ENCODE measurements at regions not wholly inside any gene's neighbourhood (a gene's known extent, or its start where the extent isn't known, plus 50 kb on each side); places are given as distances from the start of the nearest gene placed in this dataset.
"Not testable (repeated sequence)": the region's sequence is repeated elsewhere in the genome, so short reads cannot be mapped to it uniquely, and the experiment has no call there.

DNA sequence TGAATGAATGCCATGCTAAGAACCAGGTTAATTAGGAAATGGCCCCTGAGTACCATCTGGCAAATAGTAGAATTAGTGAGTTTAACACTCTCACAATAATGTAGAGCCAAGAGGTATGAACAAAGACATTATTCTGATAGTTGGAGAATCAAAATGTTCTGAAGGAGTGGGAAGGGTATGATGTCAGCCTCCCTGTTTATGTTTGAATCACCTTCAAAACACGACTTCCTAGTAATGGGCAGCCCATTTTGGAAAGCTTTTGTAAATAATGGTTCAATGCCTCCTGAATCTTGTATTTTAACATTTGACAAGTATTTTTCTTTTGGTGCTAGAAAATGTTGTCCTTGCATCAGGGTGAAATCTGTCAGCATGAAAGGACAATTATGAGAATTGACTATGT, 108.3 kb downstream of the DSEL start:
- ChIA-PET CTCF (ENCODE audit: partially characterized antibody) (no interaction called here), POLR2A (ENCODE audit: partially characterized antibody) (no interaction called here)
- intact Hi-C loops (cut with micrococcal nuclease): no loop called here
- DNase-seq: no peak
- no peaks in the 10 kb centered on the region for H3K36me3 Mint-ChIP-seq
- H3K4me1 Mint-ChIP-seq: peaks cover 0 to 3% (median 0%) of the 10 kb centered on the region in 4 donors
- Histone ChIP-seq H3K9me3 (ENCODE audit: control insufficient read depth in 1 of 2, low read length in 2 of 2) (no peaks in the 10 kb centered on the region), H3K4me3 (ENCODE audit: low read length in 2 of 2) (no peak overlapping the region), H3K4me1 (ENCODE audit: insufficient read depth, low read length) (no peaks in the 10 kb centered on the region), H3K36me3 (ENCODE audit: insufficient read depth, low read length) (no peaks in the 10 kb centered on the region), H3K27ac (ENCODE audit: low read depth, low read length) (no peak overlapping the region), H3K27me3 (ENCODE audit: insufficient read depth, low read length) (no peaks in the 10 kb centered on the region)
- H3K27ac Mint-ChIP-seq: no peak overlapping the region
- peaks cover 0 to 5% of the 10 kb centered on the region in 2 donors for H3K27me3 Mint-ChIP-seq
- peaks cover 0 to 2% (median 0%) of the 10 kb centered on the region in 8 donors for H3K9me3 Mint-ChIP-seq
- H3K4me3 Mint-ChIP-seq: no peak overlapping the region

DNA sequence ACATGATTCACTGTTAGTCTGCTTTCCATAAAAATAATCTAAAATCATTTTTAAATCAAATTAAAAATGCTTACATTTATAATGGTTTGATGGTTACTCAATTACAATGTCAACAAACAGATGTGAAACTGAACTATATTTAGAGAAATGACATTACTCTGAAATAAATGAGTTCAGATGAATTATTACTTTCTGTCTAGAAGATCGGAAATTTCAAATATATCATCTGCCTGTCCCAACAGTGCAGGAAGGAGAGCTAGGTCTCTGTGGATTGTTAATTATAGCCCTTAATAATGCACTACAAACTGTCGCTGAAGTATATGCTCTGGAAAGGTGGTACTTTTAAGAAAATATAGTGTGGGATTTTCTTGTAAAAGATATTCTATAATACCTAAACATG, 109.8 kb downstream of the DSEL start:
- H3K9me3 ChIP-seq (ENCODE audit: control insufficient read depth in 1 of 2, low read length in 2 of 2): no peaks in the 10 kb centered on the region
- no peak for DNase-seq
- ChIA-PET POLR2A (ENCODE audit: partially characterized antibody) (no interaction called here), CTCF (ENCODE audit: partially characterized antibody) (no interaction called here)
- H3K27me3 ChIP-seq (ENCODE audit: insufficient read depth, low read length): no peaks in the 10 kb centered on the region
- Mint-ChIP-seq H3K9me3 (peaks cover 0 to 2% (median 0%) of the 10 kb centered on the region in 8 donors), H3K4me3 (no peak overlapping the region), H3K27me3 (peaks cover 0 to 10% of the 10 kb centered on the region in 2 donors), H3K4me1 (peaks cover 0 to 3% (median 0%) of the 10 kb centered on the region in 4 donors), H3K36me3 (no peaks in the 10 kb centered on the region), H3K27ac (no peak overlapping the region)
- H3K4me1 ChIP-seq (ENCODE audit: insufficient read depth, low read length): no peaks in the 10 kb centered on the region
- H3K4me3 ChIP-seq (ENCODE audit: low read length in 2 of 2): no peak overlapping the region
- H3K27ac ChIP-seq (ENCODE audit: low read depth, low read length): no peak overlapping the region
- intact Hi-C loops (cut with micrococcal nuclease): no loop called here
- H3K36me3 ChIP-seq (ENCODE audit: insufficient read depth, low read length): no peaks in the 10 kb centered on the region

DNA sequence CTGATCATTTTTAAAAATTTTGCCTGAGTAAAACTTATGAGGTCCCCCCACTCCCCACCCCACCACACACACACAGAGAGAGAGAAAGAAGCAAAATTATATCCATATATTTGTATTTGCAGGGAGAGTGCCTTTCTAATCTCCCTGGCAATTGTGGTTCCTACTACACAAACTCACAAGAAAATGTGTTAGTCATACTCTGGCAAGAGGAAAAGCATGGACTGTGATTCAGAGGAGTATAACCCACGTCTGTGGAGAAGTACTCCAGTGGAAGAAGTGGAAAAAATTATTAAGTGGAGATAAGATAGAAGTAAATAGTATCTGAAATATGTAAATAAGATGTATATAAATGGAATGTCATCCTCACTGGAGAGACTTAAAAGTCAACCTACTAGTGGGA, 114.0 kb downstream of the DSEL start:
- DNase-seq: no peak
- H3K36me3 ChIP-seq (ENCODE audit: insufficient read depth, low read length): no peaks in the 10 kb centered on the region
- CTCF ChIA-PET (ENCODE audit: partially characterized antibody): no interaction called here
- peaks cover 0 to 3% (median 0%) of the 10 kb centered on the region in 4 donors for H3K4me1 Mint-ChIP-seq
- peaks cover 0 to 14% (median 3%) of the 10 kb centered on the region in 8 donors for H3K9me3 Mint-ChIP-seq
- no peaks in the 10 kb centered on the region for H3K36me3 Mint-ChIP-seq
- H3K4me3 ChIP-seq (ENCODE audit: low read length in 2 of 2): no peak overlapping the region
- no peaks in the 10 kb centered on the region for H3K27me3 ChIP-seq (ENCODE audit: insufficient read depth, low read length)
- H3K4me3 Mint-ChIP-seq: no peak overlapping the region
- no peak overlapping the region for H3K27ac Mint-ChIP-seq
- intact Hi-C loops (cut with micrococcal nuclease): no loop called here
- H3K27ac ChIP-seq (ENCODE audit: low read depth, low read length): no peak overlapping the region
- H3K27me3 Mint-ChIP-seq: peaks cover 8 to 11% of the 10 kb centered on the region in 2 donors
- H3K4me1 ChIP-seq (ENCODE audit: insufficient read depth, low read length): no peaks in the 10 kb centered on the region
- no peaks in the 10 kb centered on the region for H3K9me3 ChIP-seq (ENCODE audit: control insufficient read depth in 1 of 2, low read length in 2 of 2)
- POLR2A ChIA-PET (ENCODE audit: partially characterized antibody): no interaction called here

DNA sequence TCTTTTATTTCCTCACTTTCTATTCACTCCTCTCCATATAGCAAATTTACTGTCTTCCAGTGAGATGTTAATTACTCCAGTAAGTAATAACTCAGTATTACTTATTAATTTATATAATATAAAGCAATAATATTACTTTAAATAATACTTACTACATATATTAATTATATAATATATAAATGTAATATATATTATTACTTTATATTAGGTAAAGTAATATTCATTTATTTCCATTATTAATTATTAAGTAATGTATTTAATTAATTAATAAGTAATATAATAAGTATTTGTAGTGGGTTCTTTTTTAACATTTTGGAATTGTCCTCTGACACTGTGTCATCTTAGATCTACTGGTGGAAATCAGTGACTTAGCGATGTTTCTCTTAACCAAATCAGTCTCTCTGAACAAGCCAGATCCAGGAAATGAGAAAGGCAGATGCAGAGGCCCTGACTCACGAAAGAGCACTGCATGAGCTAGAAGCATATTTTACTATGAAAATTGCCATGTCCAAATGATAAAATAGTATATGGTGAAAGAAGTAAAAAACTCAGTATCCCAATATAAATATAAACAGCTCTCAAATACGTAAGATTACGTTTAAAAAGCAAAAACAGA, 115.9 kb downstream of the DSEL start:
- no peaks in the 10 kb centered on the region for H3K36me3 Mint-ChIP-seq
- H3K4me1 ChIP-seq (ENCODE audit: insufficient read depth, low read length): no peaks in the 10 kb centered on the region
- H3K4me3 ChIP-seq (ENCODE audit: low read length in 2 of 2): no peak overlapping the region
- peaks cover 8 to 11% of the 10 kb centered on the region in 2 donors for H3K27me3 Mint-ChIP-seq
- CTCF ChIA-PET (ENCODE audit: partially characterized antibody): no interaction called here
- H3K4me1 Mint-ChIP-seq: peaks cover 0 to 3% (median 0%) of the 10 kb centered on the region in 4 donors
- no peak overlapping the region for H3K27ac Mint-ChIP-seq
- H3K9me3 Mint-ChIP-seq: peaks cover under 1 to 27% (median 8%) of the 10 kb centered on the region in 8 donors
- no peaks in the 10 kb centered on the region for H3K27me3 ChIP-seq (ENCODE audit: insufficient read depth, low read length)
- DNase-seq: no peak
- no peak overlapping the region for H3K27ac ChIP-seq (ENCODE audit: low read depth, low read length)
- H3K9me3 ChIP-seq (ENCODE audit: control insufficient read depth in 1 of 2, low read length in 2 of 2): no peaks in the 10 kb centered on the region
- POLR2A ChIA-PET (ENCODE audit: partially characterized antibody): no interaction called here
- no peak overlapping the region for H3K4me3 Mint-ChIP-seq
- intact Hi-C loops (cut with micrococcal nuclease): no loop called here
- H3K36me3 ChIP-seq (ENCODE audit: insufficient read depth, low read length): no peaks in the 10 kb centered on the region

DNA sequence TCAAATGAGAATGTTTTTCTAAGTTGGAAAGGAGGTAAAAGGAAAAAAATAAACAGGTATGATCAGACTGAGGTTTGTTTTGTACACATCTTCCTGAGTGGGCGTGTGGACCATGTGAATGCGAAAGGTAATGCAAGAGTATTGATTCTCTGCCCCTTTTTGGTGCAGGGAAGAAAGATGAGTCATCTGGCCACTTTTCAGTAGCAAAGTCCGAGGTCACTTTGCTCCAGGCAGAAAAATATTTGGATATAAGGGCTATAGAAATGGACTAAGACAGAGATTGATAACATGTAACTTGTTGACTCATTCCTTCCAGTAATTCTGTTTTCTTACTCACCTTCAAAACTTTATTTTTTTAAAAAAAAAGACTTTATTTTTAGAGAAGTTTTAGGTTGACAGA, 130.5 kb downstream of the DSEL start:
- CTCF ChIA-PET (ENCODE audit: partially characterized antibody): no interaction called here
- Mint-ChIP-seq H3K9me3 (no peaks in the 10 kb centered on the region), H3K27me3 (peaks cover 2% of the 10 kb centered on the region in 2 donors), H3K4me1 (peaks cover 0 to 3% (median 0%) of the 10 kb centered on the region in 4 donors), H3K27ac (no peak overlapping the region), H3K36me3 (no peaks in the 10 kb centered on the region), H3K4me3 (no peak overlapping the region)
- no peaks in the 10 kb centered on the region for H3K27me3 ChIP-seq (ENCODE audit: insufficient read depth, low read length)
- H3K36me3 ChIP-seq (ENCODE audit: insufficient read depth, low read length): no peaks in the 10 kb centered on the region
- POLR2A ChIA-PET (ENCODE audit: partially characterized antibody): no interaction called here
- no peaks in the 10 kb centered on the region for H3K4me1 ChIP-seq (ENCODE audit: insufficient read depth, low read length)
- H3K9me3 ChIP-seq (ENCODE audit: control insufficient read depth in 1 of 2, low read length in 2 of 2): no peaks in the 10 kb centered on the region
- no peak for DNase-seq
- intact Hi-C loops (cut with micrococcal nuclease): no loop called here
- no peak overlapping the region for H3K27ac ChIP-seq (ENCODE audit: low read depth, low read length)
- no peak overlapping the region for H3K4me3 ChIP-seq (ENCODE audit: low read length in 2 of 2)

DNA sequence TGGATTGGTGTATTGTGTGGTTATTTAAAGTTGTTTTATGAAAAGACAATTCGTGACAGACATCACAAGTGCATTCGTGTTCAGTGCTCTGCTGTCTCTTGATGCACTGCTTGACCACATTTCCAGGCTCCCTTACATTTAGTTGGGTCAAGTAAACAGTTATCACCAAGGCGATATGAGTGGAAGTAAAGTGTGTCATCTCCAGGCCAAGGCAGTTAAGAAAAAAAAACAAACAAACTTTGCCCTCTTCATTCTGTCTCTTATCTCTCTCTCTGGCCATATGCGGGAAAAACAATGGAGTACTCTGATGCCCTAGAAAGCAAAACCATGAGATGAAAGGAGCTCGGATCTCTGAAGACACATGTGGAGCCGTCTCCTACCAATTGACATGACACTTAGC, 131.1 kb downstream of the DSEL start:
- H3K27ac ChIP-seq (ENCODE audit: low read depth, low read length): no peak overlapping the region
- no peak overlapping the region for H3K4me3 ChIP-seq (ENCODE audit: low read length in 2 of 2)
- H3K4me1 ChIP-seq (ENCODE audit: insufficient read depth, low read length): no peaks in the 10 kb centered on the region
- DNase-seq: no peak
- ChIA-PET POLR2A (ENCODE audit: partially characterized antibody) (no interaction called here), CTCF (ENCODE audit: partially characterized antibody) (no interaction called here)
- peaks cover 0 to 3% (median 0%) of the 10 kb centered on the region in 4 donors for H3K4me1 Mint-ChIP-seq
- no peaks in the 10 kb centered on the region for H3K9me3 ChIP-seq (ENCODE audit: control insufficient read depth in 1 of 2, low read length in 2 of 2)
- intact Hi-C loops (cut with micrococcal nuclease): no loop called here
- no peak overlapping the region for H3K4me3 Mint-ChIP-seq
- no peaks in the 10 kb centered on the region for H3K9me3 Mint-ChIP-seq
- no peak overlapping the region for H3K27ac Mint-ChIP-seq
- peaks cover 2% of the 10 kb centered on the region in 2 donors for H3K27me3 Mint-ChIP-seq
- no peaks in the 10 kb centered on the region for H3K27me3 ChIP-seq (ENCODE audit: insufficient read depth, low read length)
- H3K36me3 ChIP-seq (ENCODE audit: insufficient read depth, low read length): no peaks in the 10 kb centered on the region
- no peaks in the 10 kb centered on the region for H3K36me3 Mint-ChIP-seq

DNA sequence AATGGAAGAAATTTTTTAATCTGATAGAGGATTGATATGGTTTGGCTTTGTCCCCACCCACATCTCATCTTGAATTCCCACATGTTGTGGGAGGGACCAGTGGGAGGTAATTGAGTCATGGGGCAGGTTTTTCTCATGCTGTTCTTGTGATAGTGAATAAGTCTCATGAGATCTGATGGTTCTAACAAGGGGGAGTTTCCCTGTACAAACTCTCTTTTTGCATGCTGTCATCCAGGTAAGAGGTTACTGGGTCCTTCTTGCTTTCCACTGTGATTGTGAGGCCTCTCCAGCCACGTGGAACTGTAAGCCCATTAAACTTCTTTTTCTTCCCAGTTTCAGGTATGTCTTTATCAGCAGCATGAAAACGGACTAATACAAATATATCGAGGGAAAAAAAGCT, 132.5 kb downstream of the DSEL start:
- H3K4me1 ChIP-seq (ENCODE audit: insufficient read depth, low read length); H3K27me3 Mint-ChIP-seq; H3K4me1 Mint-ChIP-seq; H3K27me3 ChIP-seq (ENCODE audit: insufficient read depth, low read length); H3K4me3 ChIP-seq (ENCODE audit: low read length in 2 of 2); intact Hi-C loops (cut with micrococcal nuclease); H3K9me3 Mint-ChIP-seq; H3K27ac ChIP-seq (ENCODE audit: low read depth, low read length); POLR2A ChIA-PET (ENCODE audit: partially characterized antibody); DNase-seq; H3K36me3 Mint-ChIP-seq; H3K9me3 ChIP-seq (ENCODE audit: control insufficient read depth in 1 of 2, low read length in 2 of 2); H3K4me3 Mint-ChIP-seq; H3K36me3 ChIP-seq (ENCODE audit: insufficient read depth, low read length); H3K27ac Mint-ChIP-seq; CTCF ChIA-PET (ENCODE audit: partially characterized antibody): not testable (repeated sequence)

DNA sequence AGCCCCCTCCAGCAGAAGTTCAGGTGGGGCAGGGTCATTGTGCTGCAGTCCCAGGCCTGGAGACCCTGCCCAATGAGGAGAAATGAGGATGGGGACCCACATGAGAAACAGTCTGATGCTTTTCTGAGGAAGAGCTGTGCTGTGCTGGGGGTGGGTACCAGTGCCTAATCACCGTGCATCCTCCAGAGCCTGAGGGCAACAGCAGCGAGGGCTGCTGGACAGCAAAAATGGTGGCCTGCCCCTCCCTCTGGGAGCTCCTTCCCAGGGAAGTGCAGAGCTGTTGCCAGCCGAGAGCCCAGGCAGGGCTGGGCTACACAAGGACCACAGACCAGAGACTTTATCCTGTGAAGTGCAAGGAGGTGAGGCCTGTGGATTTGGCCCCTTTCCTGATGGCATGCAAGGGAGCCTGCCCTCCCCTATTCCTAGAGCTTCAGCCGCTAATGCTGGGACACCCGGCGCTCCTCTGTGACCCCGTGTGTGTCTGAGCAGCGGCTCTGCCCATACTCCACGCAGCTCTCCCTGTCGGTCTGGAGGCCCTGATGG, 134.8 kb downstream of the DSEL start:
- intact Hi-C loops (cut with micrococcal nuclease): no loop called here
- Mint-ChIP-seq H3K27ac (no peak overlapping the region), H3K27me3 (no peaks in the 10 kb centered on the region), H3K4me3 (no peak overlapping the region), H3K4me1 (peaks cover 0 to 3% (median 0%) of the 10 kb centered on the region in 4 donors), H3K36me3 (no peaks in the 10 kb centered on the region), H3K9me3 (no peaks in the 10 kb centered on the region)
- Histone ChIP-seq H3K36me3 (ENCODE audit: insufficient read depth, low read length) (no peaks in the 10 kb centered on the region), H3K27ac (ENCODE audit: low read depth, low read length) (no peak overlapping the region), H3K4me3 (ENCODE audit: low read length in 2 of 2) (no peak overlapping the region), H3K9me3 (ENCODE audit: control insufficient read depth in 1 of 2, low read length in 2 of 2) (no peaks in the 10 kb centered on the region), H3K27me3 (ENCODE audit: insufficient read depth, low read length) (no peaks in the 10 kb centered on the region), H3K4me1 (ENCODE audit: insufficient read depth, low read length) (no peaks in the 10 kb centered on the region)
- ChIA-PET POLR2A (ENCODE audit: partially characterized antibody) (no interaction called here), CTCF (ENCODE audit: partially characterized antibody) (no interaction called here)
- no peak for DNase-seq
